Activated CD4-positive, alpha-beta T cell treated with anti-CD3 and anti-CD28 coated beads, Interleukin-2, amount 10 ng/mL, durations not matched to agents 24 days and 14 days (primary cell): ENCODE measurements at regions not wholly inside any gene's neighbourhood (a gene's known extent, or its start where the extent isn't known, plus 50 kb on each side); places are given as distances from the start of the nearest gene placed in this dataset.
"Not testable (repeated sequence)": the region's sequence is repeated elsewhere in the genome, so short reads cannot be mapped to it uniquely, and the experiment has no call there.

Source experiments
- DNase-seq: peaks from one replicate; pipeline ENCODE4 v3.0.0; 2022
- H3K27ac Mint-ChIP-seq: one replicate; pipeline ENCODE4 v1.8.0; 2022; ENCODE audit warnings: mild to moderate bottlenecking, mixed read lengths
- H3K27me3 Mint-ChIP-seq: one replicate; pipeline ENCODE4 v1.8.0; 2022; ENCODE audit warnings: mixed read lengths
- H3K36me3 Mint-ChIP-seq: one replicate; pipeline ENCODE4 v1.8.0; 2022; ENCODE audit warnings: low read depth, mild to moderate bottlenecking, mixed read lengths
- H3K4me1 Mint-ChIP-seq: one replicate; pipeline ENCODE4 v1.8.0; 2021; ENCODE audit warnings: mixed read lengths
- H3K4me3 Mint-ChIP-seq: one replicate; pipeline ENCODE4 v1.8.0; 2022; ENCODE audit warnings: mild to moderate bottlenecking, moderate library complexity, mixed read lengths
- H3K9me3 Mint-ChIP-seq: one replicate; pipeline ENCODE4 v1.8.0; 2021; ENCODE audit warnings: mixed read lengths
- intact Hi-C: fragments of 100-400 bp; cut with micrococcal nuclease; formaldehyde crosslinking; loops from one replicate; pipeline ENCODE4 v1.15.1; 2023

DNA sequence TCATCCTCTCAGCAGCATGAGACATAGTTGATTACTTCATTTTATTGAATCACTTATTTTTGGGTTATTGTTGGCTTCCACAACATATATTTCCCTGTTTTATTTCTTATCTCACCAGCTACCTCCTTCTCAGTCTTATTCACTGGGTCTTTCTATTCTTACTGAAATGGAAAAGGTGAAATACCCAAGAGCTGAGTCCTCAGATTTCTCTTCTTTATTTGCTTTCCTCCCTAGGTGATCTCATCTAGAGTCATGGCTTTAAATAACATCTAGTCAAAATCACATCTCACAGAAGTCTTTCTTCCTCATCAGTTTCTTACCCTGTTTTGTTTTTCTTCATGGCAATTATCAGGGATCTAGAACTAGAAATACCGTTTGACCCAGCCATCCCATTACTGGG is 105.0 kb upstream of the RBBP8 start:
- no peaks in the 10 kb centered on the region for H3K36me3 Mint-ChIP-seq
- intact Hi-C loops, result no loop called here
- H3K9me3 Mint-ChIP-seq, result no peaks in the 10 kb centered on the region
- H3K27ac Mint-ChIP-seq, result no peak overlapping the region
- H3K4me1 Mint-ChIP-seq, result peaks cover 3% of the 10 kb centered on the region
- no peak overlapping the region for H3K4me3 Mint-ChIP-seq
- DNase-seq, result no peak
- peaks cover 9% of the 10 kb centered on the region for H3K27me3 Mint-ChIP-seq

GRCh38 chr18:22828583-22828982 is 104.5 kb upstream of the RBBP8 start:
- H3K36me3 Mint-ChIP-seq, H3K4me1 Mint-ChIP-seq, H3K27me3 Mint-ChIP-seq, H3K4me3 Mint-ChIP-seq, DNase-seq, H3K27ac Mint-ChIP-seq, intact Hi-C loops, H3K9me3 Mint-ChIP-seq: not testable (repeated sequence)

DNA sequence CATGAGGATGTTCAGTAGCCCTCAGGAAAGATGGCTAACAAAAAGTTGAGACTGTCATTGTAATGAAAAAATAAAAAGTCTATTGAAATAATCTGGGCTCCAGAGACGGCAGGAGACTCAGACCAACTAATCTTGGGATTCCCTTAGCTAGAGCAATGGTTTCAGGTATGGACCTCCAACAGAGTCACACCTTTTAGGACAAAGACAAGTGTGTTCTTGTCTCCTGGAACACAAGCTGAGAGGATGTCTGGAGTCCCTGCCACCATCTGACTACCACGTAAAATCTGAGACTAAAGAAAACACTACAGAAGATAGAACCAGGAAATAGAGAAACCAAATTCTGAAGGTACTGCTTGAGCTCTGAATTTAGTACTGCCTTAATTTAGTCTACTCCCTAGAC is 103.3 kb upstream of the RBBP8 start:
- Mint-ChIP-seq H3K4me1 (peaks cover 3% of the 10 kb centered on the region), H3K27me3 (peaks cover 11% of the 10 kb centered on the region), H3K36me3 (no peaks in the 10 kb centered on the region), H3K4me3 (no peak overlapping the region), H3K9me3 (no peaks in the 10 kb centered on the region), H3K27ac (no peak overlapping the region)
- no peak for DNase-seq
- intact Hi-C loops, result loop anchor here (10.0 kb wide), 1 partner anchor 145 kb away; no protein-coding TSS in a partner anchor

- Mint-ChIP-seq H3K36me3 (no peaks in the 10 kb centered on the region), H3K27me3 (peaks cover 16% of the 10 kb centered on the region), H3K4me1 (peaks cover 3% of the 10 kb centered on the region), H3K4me3 (no peak overlapping the region), H3K27ac (no peak overlapping the region), H3K9me3 (no peaks in the 10 kb centered on the region)
- no peak for DNase-seq
- intact Hi-C loops, result loop anchor here (10.0 kb wide), 1 partner anchor 144 kb away; no protein-coding TSS in a partner anchor
Observed at GRCh38 chr18:22830511-22830910, 102.6 kb upstream of the RBBP8 start.

DNA sequence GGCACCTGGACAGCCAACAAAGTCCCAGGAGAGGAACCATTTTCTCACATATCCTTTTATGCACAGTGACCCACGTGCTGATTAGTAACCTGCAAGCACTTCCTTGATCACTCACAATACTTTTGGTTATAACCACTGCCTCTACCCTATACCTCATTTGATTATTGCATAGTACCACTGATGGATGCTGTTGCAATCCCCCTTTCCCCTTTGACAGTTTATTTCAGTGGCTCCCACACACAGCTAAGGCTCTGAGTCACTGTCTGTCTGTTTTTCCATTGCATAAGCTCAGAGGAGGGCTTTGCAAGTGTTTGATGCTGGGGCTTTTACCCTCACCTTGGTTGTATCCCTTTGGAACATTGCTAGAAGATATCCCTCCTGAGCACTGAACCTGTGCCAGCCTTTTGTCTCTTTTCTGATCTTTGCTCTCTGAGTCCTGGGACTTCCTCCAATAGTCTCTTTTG is 101.7 kb upstream of the RBBP8 start:
- peak overlapping the region; percentile 14 for H3K27ac Mint-ChIP-seq
- no peaks in the 10 kb centered on the region for H3K36me3 Mint-ChIP-seq
- DNase-seq, result no peak
- intact Hi-C loops, result loop anchor here (10.0 kb wide), 1 partner anchor 143 kb away; no protein-coding TSS in a partner anchor
- H3K4me3 Mint-ChIP-seq, result no peak overlapping the region
- H3K27me3 Mint-ChIP-seq, result peaks cover 20% of the 10 kb centered on the region
- peaks cover 3% of the 10 kb centered on the region for H3K4me1 Mint-ChIP-seq
- H3K9me3 Mint-ChIP-seq, result no peaks in the 10 kb centered on the region

DNA sequence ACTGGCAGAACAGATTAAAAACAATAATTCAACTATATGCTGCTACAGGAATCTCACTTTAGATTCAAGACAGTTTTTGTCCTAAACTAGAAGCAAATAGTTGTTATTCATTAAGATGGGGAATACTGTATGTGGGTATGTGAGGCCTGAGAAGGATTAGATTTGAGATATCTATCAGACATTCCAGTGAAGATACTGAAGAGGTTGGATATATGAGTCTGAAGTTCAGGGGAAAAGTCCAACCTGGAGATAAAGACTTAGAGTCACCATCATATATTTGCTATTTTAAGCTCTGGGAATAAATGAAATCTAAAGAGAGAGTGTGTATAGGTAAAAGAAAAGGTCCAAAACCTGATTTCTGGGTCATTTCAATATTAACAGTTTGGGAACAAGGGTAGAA is 96.2 kb upstream of the RBBP8 start:
- H3K27me3 Mint-ChIP-seq, result peaks cover 17% of the 10 kb centered on the region
- intact Hi-C loops, result loop anchor here (10.0 kb wide), 1 partner anchor 138 kb away; no protein-coding TSS in a partner anchor
- H3K4me3 Mint-ChIP-seq, result no peak overlapping the region
- no peaks in the 10 kb centered on the region for H3K4me1 Mint-ChIP-seq
- H3K9me3 Mint-ChIP-seq, result no peaks in the 10 kb centered on the region
- H3K36me3 Mint-ChIP-seq, result no peaks in the 10 kb centered on the region
- H3K27ac Mint-ChIP-seq, result no peak overlapping the region
- DNase-seq, result no peak

DNA sequence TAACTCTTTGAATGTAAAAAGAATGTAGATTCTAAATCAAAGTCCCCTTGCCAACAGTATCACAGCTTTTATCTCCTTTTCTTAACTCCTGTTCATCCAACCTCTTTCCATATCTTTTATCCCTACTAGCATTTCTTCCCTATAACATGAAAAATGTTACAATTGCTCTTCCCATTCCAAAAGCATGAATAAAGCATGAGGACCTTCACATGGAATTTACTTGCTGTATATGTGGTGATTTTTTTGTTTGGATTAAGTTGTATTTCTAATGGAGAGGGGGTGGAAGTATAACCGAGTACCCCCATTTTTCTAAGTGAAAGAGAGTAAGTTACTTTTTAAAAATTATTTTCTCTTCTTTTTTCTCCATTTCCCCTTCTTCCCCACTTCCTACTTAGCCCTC is 94.9 kb upstream of the RBBP8 start:
- intact Hi-C loops, result loop anchor here (10.0 kb wide), 1 partner anchor 137 kb away; no protein-coding TSS in a partner anchor
- no peak for DNase-seq
- H3K27me3 Mint-ChIP-seq, result peaks cover 17% of the 10 kb centered on the region
- no peaks in the 10 kb centered on the region for H3K36me3 Mint-ChIP-seq
- H3K4me3 Mint-ChIP-seq, result no peak overlapping the region
- no peaks in the 10 kb centered on the region for H3K4me1 Mint-ChIP-seq
- no peak overlapping the region for H3K27ac Mint-ChIP-seq
- H3K9me3 Mint-ChIP-seq, result no peaks in the 10 kb centered on the region

DNA sequence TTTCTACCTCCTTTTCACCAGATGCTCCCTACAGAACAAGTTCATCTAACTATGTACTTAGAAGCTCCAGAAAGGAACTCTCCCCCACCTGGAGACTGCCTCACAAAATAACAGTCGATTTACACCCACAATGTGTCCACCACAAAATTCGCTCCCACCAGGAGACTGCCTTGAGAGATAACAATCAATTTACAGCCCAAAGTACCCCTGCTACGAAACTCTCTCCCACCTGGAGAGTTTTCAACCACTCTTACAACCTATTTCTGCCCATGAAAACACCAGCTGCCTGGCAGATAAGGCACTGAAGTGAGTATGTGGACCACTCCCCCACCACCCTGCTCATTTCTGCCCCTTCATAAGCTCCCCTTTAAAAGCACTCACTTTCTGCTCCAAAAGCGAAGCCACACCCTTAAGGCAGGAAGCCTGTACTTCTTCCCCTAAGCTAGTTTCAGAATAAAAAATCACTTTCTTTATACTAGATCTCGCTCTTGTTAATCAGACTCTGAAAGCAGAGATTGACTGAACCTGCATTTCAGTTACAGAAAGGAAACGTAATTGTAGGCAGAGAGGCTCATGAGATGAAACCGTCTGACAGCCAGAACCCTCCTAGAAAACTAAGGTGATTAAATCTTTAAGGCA is 94.4 kb upstream of the RBBP8 start:
- no peaks in the 10 kb centered on the region for H3K36me3 Mint-ChIP-seq
- no peaks in the 10 kb centered on the region for H3K9me3 Mint-ChIP-seq
- peaks cover 20% of the 10 kb centered on the region for H3K27me3 Mint-ChIP-seq
- no peak overlapping the region for H3K4me3 Mint-ChIP-seq
- intact Hi-C loops, result loop anchor here (10.0 kb wide), 1 partner anchor 136 kb away; no protein-coding TSS in a partner anchor
- no peak overlapping the region for H3K27ac Mint-ChIP-seq
- peak; percentile 61 for DNase-seq
- H3K4me1 Mint-ChIP-seq, result no peaks in the 10 kb centered on the region

GRCh38 chr18:22839340-22839821 is 93.7 kb upstream of the RBBP8 start:
- Mint-ChIP-seq H3K27me3 (peaks cover 20% of the 10 kb centered on the region), H3K4me1 (no peaks in the 10 kb centered on the region), H3K36me3 (no peaks in the 10 kb centered on the region), H3K27ac (no peak overlapping the region), H3K4me3 (no peak overlapping the region), H3K9me3 (no peaks in the 10 kb centered on the region)
- intact Hi-C loops, result loop anchor here (10.0 kb wide), 1 partner anchor 135 kb away; no protein-coding TSS in a partner anchor
- no peak for DNase-seq

DNA sequence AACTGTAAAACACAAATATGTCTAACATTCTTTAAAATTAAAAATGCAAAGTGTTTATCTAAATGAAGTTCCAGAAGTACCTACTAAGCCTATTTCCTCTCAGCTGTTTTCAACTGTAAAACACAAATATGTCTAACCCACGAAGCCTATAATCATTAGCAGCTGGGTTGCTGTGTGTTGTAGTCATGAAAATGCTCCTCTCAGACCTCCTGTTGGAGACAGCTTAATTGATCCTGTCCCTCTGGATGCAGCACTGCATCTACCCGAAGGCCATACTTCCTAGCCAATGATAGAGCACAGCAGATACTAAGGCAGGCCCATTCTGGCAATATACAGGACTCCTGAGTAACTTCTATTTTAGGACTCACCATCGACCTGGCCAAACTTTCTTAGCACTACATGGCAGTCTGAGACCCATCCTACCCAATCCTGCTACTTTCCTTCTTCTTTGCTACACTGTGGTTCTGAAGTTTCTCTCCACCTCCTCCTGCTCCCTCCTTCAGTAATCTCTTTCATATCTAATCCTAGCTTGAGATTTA is 92.5 kb upstream of the RBBP8 start:
- Mint-ChIP-seq H3K36me3 (no peaks in the 10 kb centered on the region), H3K27ac (no peak overlapping the region), H3K27me3 (peaks cover 11% of the 10 kb centered on the region), H3K4me1 (no peaks in the 10 kb centered on the region), H3K4me3 (no peak overlapping the region), H3K9me3 (no peaks in the 10 kb centered on the region)
- intact Hi-C loops, result no loop called here
- DNase-seq, result no peak

DNA sequence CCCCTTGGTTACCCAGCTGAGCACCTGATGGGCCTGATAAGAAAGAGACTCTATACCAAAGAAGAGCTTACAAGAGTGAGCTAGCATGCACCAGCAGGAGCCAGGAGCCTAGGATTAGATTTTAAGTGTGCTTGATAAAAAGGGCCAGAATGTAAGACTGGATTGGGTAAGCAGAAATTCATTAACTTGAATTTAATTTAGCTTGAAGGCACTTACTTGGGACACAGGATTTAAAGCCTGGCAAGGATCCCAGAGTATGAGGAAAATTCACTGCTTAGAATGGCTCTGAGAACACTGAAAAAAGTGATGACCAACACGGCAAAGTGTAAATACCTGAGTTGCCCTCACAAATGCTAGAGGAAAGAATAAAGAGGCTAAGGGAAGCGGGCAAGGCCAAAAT is 91.3 kb upstream of the RBBP8 start:
- DNase-seq, result no peak
- H3K27me3 Mint-ChIP-seq, result peaks cover 8% of the 10 kb centered on the region
- no peak overlapping the region for H3K4me3 Mint-ChIP-seq
- no peaks in the 10 kb centered on the region for H3K9me3 Mint-ChIP-seq
- no peaks in the 10 kb centered on the region for H3K4me1 Mint-ChIP-seq
- H3K27ac Mint-ChIP-seq, result no peak overlapping the region
- H3K36me3 Mint-ChIP-seq, result no peaks in the 10 kb centered on the region
- intact Hi-C loops, result no loop called here

- intact Hi-C loops, result no loop called here
- H3K4me1 Mint-ChIP-seq, result peaks cover 3% of the 10 kb centered on the region
- DNase-seq, result no peak
- no peak overlapping the region for H3K27ac Mint-ChIP-seq
- H3K4me3 Mint-ChIP-seq, result no peak overlapping the region
- no peaks in the 10 kb centered on the region for H3K36me3 Mint-ChIP-seq
- no peaks in the 10 kb centered on the region for H3K9me3 Mint-ChIP-seq
- H3K27me3 Mint-ChIP-seq, result peaks cover 17% of the 10 kb centered on the region
Observed at GRCh38 chr18:22844190-22844589, 88.9 kb upstream of the RBBP8 start.

- intact Hi-C loops, result no loop called here
- H3K4me1 Mint-ChIP-seq, result peaks cover 3% of the 10 kb centered on the region
- H3K27me3 Mint-ChIP-seq, result peaks cover 18% of the 10 kb centered on the region
- H3K4me3 Mint-ChIP-seq, result no peak overlapping the region
- no peaks in the 10 kb centered on the region for H3K9me3 Mint-ChIP-seq
- no peak overlapping the region for H3K27ac Mint-ChIP-seq
- H3K36me3 Mint-ChIP-seq, result no peaks in the 10 kb centered on the region
- DNase-seq, result no peak
Observed at GRCh38 chr18:22844628-22845027, 88.5 kb upstream of the RBBP8 start.

GRCh38 chr18:22846088-22846683 is 86.9 kb upstream of the RBBP8 start:
- H3K36me3 Mint-ChIP-seq, result no peaks in the 10 kb centered on the region
- no peak for DNase-seq
- peaks cover 24% of the 10 kb centered on the region for H3K27me3 Mint-ChIP-seq
- no peak overlapping the region for H3K27ac Mint-ChIP-seq
- intact Hi-C loops, result no loop called here
- peaks cover 3% of the 10 kb centered on the region for H3K4me1 Mint-ChIP-seq
- no peak overlapping the region for H3K4me3 Mint-ChIP-seq
- no peaks in the 10 kb centered on the region for H3K9me3 Mint-ChIP-seq
